Fibroblast of lung (primary cell): ENCODE measurements at regions not wholly inside any gene's neighbourhood (a gene's known extent, or its start where the extent isn't known, plus 50 kb on each side); places are given as distances from the start of the nearest gene placed in this dataset.

Source experiments
- EZH2 ChIP-seq: IDR thresholded peaks from 2 replicates; pipeline ENCODE4 v1.5.1; 2012; ENCODE audit warnings: low read length, control low read depth, mild to moderate bottlenecking; ENCODE audit errors: missing control alignments
- TF ChIP-seq, protein P1 (sequence below), 2 donors: IDR thresholded peaks in 1 of 2; conservative IDR thresholded peaks in 1 of 2; 1 replicate in 1 of 2; 2 replicates in 1 of 2; pipeline ENCODE4 v1.5.1; 2011 to 2012; ENCODE audit warnings: low read length in 2 of 2, control low read depth in 1 of 2, inconsistent platforms in 1 of 2, low read depth in 1 of 2, mild to moderate bottlenecking in 1 of 2

DNA sequence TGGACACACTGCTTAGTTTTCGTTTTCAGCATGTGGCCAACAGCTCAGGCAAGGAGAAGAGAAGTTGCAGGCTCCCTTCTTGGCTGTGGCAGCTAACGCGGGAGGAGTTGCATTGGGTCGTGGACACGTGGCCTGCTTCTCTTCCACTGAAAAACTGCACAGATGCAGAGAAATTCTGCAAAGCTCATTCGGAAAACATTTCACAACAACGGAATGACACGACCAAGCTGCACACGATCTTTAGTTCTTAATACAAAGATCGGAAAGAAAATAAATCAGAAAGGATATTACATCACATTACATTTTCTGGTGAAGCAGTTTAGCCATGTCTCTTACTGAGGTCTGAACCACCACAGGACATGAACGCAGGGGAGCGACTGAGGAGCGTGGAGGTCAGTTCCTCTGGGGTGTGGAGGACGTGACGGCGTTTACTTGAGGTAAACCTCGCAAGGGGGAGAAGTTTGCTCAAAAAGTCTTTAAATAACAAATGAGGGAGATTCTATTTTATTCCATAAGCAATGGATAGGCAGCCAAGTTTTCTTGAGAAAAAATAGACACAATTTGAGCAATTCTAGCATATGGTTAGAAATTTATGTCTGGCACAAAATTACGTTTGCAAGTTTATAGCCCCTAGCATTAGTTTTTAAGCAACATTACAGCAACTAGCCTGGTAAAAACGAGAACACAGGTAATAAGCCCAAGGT lies 178.3 kb downstream of the THBS2 start:
- TF ChIP-seq, protein P1, sequence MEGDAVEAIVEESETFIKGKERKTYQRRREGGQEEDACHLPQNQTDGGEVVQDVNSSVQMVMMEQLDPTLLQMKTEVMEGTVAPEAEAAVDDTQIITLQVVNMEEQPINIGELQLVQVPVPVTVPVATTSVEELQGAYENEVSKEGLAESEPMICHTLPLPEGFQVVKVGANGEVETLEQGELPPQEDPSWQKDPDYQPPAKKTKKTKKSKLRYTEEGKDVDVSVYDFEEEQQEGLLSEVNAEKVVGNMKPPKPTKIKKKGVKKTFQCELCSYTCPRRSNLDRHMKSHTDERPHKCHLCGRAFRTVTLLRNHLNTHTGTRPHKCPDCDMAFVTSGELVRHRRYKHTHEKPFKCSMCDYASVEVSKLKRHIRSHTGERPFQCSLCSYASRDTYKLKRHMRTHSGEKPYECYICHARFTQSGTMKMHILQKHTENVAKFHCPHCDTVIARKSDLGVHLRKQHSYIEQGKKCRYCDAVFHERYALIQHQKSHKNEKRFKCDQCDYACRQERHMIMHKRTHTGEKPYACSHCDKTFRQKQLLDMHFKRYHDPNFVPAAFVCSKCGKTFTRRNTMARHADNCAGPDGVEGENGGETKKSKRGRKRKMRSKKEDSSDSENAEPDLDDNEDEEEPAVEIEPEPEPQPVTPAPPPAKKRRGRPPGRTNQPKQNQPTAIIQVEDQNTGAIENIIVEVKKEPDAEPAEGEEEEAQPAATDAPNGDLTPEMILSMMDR (conservative IDR thresholded peaks at IDR 0.05 in 1 of 2, IDR thresholded peaks at IDR 0.05 in 1 of 2; ENCODE audit: low read depth in 1 of 2, low read length in 2 of 2) = no peak
- no peak for TF ChIP-seq EZH2
